Right forelimb (tissue), 1 donor: ENCODE measurements at regions not wholly inside any gene's neighbourhood (a gene's known extent, or its start where the extent isn't known, plus 50 kb on each side); places are given as distances from the start of the nearest gene placed in this dataset.
"Not testable (repeated sequence)": the region's sequence is repeated elsewhere in the genome, so short reads cannot be mapped to it uniquely, and the experiment has no call there.

Experiments
- DNase-seq: peaks from one replicate; pipeline ENCODE4 v3.0.0-alpha.2; 2018

DNA sequence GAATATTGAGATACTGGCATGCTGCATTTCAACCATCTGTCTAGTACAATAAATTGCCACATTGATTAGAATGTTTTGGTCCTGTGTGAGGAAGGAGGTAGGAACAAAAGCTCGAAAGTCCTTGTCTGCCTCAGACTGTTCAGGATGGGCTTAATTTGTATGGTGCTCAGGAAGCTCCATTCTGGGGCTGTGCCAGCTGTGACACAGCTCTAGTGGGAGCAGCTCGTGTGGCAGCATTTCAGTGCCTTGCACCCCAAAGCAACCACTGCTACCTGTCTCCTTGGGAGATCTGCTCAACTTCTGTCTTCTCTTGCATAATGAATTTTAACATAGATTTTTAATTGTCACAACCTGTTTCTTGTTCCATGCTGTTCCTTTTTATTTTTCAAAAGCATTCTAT lies 144.4 kb upstream of the THUMPD2 start:
- no peak for DNase-seq

DNA sequence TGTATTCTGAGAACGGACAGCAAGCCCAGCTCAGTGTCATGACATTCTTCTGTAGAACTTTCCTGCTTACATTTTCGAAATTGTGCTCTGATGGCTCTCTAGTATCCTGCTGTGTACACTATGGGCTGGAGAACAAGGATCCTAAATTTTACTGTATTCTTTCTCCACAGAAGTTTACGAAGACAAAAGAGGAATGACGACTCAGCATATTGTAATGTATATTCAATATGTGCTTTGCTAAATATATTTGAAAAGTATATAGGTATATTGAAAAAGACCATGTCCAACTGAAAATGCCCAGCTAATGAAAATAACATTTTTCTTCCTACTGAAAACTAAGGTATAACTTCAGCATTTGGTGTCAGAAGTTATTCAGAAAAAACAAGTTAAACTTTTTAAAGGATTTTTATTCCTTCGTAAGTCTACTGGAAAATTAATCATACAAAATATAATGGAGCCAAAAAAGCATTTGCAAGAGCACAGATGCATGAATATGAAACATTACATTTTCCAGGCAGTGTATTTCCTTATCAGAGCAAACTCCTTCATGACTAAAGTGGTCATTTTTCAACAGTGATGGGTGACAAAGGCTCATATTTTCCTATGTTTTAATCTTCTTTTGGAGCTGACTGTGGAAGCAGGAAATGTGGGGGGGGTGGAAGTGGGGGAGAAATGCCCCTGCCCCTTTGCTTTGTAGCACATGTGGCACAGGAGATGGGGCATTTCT lies 143.8 kb upstream of the THUMPD2 start:
- DNase-seq = no peak

DNA sequence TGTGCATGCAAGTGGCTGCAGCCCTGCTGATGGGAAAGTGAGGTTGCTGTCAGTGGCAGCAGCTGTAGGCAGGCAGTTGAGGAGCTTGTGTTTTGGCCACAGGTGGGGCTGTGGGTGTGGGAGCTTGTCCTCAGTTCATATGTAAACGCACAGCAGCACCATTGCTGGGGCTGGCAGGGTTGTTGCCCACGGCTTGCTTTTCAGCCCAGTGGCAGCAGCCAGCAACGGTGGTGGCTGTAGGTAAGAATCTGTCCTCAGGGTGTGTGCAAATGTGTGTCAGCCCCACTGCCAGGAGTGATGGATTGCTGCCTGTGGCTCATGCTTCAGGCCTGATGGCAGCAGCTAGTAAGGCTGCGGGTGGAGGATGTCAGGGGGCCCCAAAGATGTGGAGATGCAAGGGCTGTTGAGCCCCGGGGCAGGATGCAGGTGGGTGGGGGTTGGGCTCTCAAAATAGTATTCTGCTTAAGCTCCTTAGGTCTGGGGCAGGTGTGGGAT lies 141.3 kb upstream of the THUMPD2 start:
- no peak for DNase-seq

DNA sequence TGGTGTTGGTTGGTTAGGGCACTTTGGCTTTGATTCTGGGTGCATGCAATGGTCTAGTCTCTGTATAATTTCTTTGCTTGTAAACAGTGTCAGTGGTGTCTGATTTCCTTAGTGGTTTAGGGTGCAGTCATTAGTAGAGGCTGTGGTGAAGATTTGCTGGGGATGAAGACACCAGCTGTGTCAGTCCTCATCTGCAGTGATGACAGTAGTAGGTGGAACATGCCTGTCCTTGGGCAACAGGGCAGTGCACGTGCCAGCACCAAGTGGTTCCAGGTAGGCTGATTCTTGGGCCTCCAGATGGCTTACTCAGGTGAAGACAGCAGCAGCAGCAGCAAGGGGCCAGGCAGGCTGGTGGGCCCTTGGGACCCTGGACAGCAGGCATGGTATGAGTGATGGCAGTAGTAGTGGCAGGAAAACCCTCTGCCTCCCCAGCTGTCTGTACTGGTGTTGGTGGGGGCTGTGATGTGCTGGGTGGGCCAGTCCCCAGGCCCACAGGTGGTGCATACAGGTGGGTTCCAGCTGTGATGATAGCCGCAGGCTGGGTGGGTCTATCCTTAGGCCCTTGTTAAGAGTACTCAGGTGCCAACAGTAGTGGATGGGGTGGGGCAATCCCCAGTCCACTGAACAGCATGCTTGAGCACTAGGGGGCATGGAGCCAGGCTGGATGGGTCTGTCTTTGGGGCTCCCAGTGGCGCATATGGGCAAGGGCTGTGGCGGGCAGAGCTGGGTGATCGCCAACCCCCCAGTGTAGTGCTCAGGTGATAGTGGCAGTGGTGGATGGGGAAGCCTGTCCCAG lies 140.7 kb upstream of the THUMPD2 start:
- no peak for DNase-seq

DNA sequence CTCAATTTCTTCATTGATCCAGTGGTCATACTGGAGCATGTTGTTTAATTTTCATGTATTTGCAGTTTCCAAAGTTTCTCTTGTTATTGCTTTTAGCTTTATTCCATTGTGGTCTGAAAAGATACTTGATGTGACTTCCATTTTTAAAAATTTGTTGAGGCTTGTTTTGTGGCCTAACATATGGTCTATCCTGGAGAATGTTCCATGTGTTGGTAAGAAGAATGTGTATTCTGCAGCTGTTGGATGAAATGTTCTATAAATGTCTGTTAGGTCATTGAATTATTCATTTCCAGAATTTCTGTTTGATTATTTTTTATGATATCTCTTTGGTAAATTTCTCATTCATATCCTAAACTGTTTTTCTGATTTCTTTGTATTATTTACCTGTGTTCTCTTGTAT lies 139.8 kb upstream of the THUMPD2 start:
- DNase-seq = no peak

DNA sequence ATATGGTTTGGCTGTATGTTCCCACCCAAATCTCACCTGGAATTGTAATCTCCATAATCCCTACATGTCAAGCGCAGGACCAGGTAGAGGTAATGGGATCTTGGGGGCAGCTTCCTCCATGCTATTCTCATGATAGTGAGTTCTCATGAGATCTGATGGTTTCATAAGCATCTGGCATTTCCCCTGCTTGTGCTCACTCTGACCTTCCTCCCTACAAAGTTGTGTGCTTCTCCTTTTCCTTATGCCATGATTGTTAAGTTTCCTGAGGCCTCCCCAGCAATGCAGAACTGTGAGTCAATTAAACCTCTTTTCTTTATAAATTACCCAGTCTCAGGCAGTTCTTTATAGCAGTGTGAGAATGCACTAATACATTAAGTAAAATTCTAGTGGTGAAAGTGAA lies 138.3 kb upstream of the THUMPD2 start:
- not testable (repeated sequence) for DNase-seq

GRCh38 chr2:39914949-39915348 lies 135.9 kb upstream of the THUMPD2 start:
- no peak for DNase-seq

GRCh38 chr2:39913648-39914461 lies 134.8 kb upstream of the THUMPD2 start:
- no peak for DNase-seq

- DNase-seq = no peak
Measured at GRCh38 chr2:39902103-39902502, 123.0 kb upstream of the THUMPD2 start.

GRCh38 chr2:39898934-39899333 lies 119.9 kb upstream of the THUMPD2 start:
- no peak for DNase-seq

GRCh38 chr2:39897273-39897672 lies 118.2 kb upstream of the THUMPD2 start:
- no peak for DNase-seq

GRCh38 chr2:39894082-39894481 lies 115.0 kb upstream of the THUMPD2 start:
- DNase-seq = no peak

DNA sequence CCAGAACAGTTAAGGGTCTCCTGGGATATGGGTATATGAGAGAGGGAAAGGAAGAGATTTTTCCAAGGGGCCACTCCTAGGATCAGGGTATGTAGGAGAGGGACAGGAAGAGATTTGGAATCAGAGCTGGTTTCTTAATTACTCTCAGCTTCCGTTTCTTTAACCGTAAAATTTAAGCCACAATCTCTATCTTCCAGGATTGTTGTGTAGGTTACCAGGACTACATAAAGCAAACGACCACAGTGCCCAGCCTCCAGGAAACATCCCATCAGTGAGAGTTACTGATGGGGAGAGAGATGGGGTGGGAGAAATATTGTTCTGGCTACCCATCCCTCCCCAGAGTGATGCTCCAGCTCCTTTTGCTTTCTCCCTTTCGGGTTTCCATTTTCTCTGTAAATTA lies 114.6 kb upstream of the THUMPD2 start:
- DNase-seq = no peak

GRCh38 chr2:39881948-39882347 lies 102.9 kb upstream of the THUMPD2 start:
- DNase-seq = no peak

DNA sequence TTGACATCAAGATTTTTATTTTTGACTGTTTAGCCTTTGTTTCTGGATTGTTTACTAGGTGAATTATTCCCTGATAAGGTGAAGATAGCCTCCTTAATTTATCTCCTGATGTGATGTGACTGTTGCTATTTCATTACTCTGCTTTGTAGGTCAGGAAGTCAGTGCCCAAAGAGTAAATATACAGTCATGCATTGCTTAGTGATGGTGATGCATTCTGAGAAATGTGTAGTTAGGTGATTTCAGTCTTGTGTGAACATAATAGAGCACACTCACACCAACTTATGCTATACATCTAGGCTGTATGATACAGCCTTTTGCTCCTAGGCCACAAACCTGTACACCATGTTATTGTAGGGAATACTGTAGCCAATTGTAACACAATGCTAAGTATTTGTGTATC lies 102.4 kb upstream of the THUMPD2 start:
- DNase-seq = no peak

DNA sequence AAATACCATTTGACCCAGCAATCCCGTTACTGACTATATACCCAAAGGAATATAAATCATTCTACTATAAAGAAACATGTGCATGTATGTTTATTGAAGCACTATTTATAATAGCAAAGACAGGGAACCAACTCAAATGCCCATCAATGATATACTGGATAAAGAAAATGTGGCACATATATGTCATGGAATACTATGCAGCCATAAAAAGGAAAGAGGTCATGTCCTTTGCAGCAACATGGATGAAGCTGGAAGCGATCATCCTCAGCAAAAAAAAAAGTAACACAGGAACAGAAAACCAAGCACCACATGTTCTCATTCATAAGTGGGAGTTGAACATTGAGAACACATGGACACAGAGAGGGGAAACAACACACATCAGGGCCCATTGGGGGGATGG lies 99.9 kb upstream of the THUMPD2 start:
- DNase-seq = not testable (repeated sequence)

- no peak for DNase-seq
Measured at GRCh38 chr2:39875914-39876267, 96.8 kb upstream of the THUMPD2 start.

GRCh38 chr2:39875182-39875913 lies 96.3 kb upstream of the THUMPD2 start:
- no peak for DNase-seq

GRCh38 chr2:39874236-39874635 lies 95.2 kb upstream of the THUMPD2 start:
- DNase-seq = no peak

DNA sequence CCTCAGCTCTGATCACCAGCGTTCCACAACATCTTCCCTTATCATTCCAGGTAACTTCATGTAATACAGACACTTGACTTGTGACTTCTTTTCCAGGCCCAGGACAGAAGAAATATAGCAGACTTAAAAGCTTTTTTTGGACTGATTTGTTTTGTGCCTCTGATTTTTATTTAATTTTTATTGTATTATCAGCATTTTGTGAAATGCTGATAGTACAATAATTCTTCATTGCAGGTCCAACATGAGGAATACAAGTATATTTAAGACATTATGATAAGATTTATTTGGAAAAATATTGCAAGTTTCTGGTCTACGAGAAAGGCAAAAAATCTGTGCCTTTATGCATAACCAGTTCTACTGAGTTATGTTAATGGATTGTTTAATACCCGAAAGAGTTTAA lies 94.5 kb upstream of the THUMPD2 start:
- no peak for DNase-seq

- DNase-seq = no peak
Measured at GRCh38 chr2:39872748-39873147, 93.7 kb upstream of the THUMPD2 start.

GRCh38 chr2:39871291-39871761 lies 92.3 kb upstream of the THUMPD2 start:
- peak; percentile 54 for DNase-seq

- no peak for DNase-seq
Measured at GRCh38 chr2:39870871-39871270, 91.8 kb upstream of the THUMPD2 start.
